ENCODE measurements at regions not wholly inside any gene's neighbourhood (a gene's known extent, or its start where the extent isn't known, plus 50 kb on each side); places are given as distances from the start of the nearest gene placed in this dataset.

GRCh38 chrX:4670606-4671005, 957.2 kb upstream of the PRKX start:
- Mint-ChIP-seq H3K4me1 (ENCODE audit: unreplicated experiment) (no peaks in the 10 kb centered on the region), H3K4me3 (ENCODE audit: unreplicated experiment) (no peak overlapping the region), H3K27ac (ENCODE audit: unreplicated experiment) (no peak overlapping the region), H3K9me3 (ENCODE audit: unreplicated experiment) (peaks cover 28% of the 10 kb centered on the region), H3K27me3 (ENCODE audit: unreplicated experiment) (no peaks in the 10 kb centered on the region), H3K36me3 (ENCODE audit: unreplicated experiment) (no peaks in the 10 kb centered on the region)
- TF ChIP-seq CTCF (IDR thresholded peaks at IDR 0.05) = no peak
- no peak for DNase-seq (ENCODE audit: extremely low spot score, unreplicated experiment)

- H3K36me3 Mint-ChIP-seq (ENCODE audit: unreplicated experiment) = no peaks in the 10 kb centered on the region
- no peak for DNase-seq (ENCODE audit: extremely low spot score, unreplicated experiment)
- no peak overlapping the region for H3K4me3 Mint-ChIP-seq (ENCODE audit: unreplicated experiment)
- TF ChIP-seq CTCF (IDR thresholded peaks at IDR 0.05) = no peak
- H3K27me3 Mint-ChIP-seq (ENCODE audit: unreplicated experiment) = no peaks in the 10 kb centered on the region
- H3K9me3 Mint-ChIP-seq (ENCODE audit: unreplicated experiment) = peaks cover 28% of the 10 kb centered on the region
- H3K27ac Mint-ChIP-seq (ENCODE audit: unreplicated experiment) = no peak overlapping the region
- no peaks in the 10 kb centered on the region for H3K4me1 Mint-ChIP-seq (ENCODE audit: unreplicated experiment)
These were observed 955.5 kb upstream of the PRKX start for GRCh38 chrX:4668802-4669536.

- Mint-ChIP-seq H3K27me3 (ENCODE audit: unreplicated experiment) (no peaks in the 10 kb centered on the region), H3K36me3 (ENCODE audit: unreplicated experiment) (no peaks in the 10 kb centered on the region), H3K27ac (ENCODE audit: unreplicated experiment) (no peak overlapping the region), H3K4me1 (ENCODE audit: unreplicated experiment) (no peaks in the 10 kb centered on the region), H3K4me3 (ENCODE audit: unreplicated experiment) (no peak overlapping the region), H3K9me3 (ENCODE audit: unreplicated experiment) (peaks cover 32% of the 10 kb centered on the region)
- DNase-seq (ENCODE audit: extremely low spot score, unreplicated experiment) = no peak
- no peak for TF ChIP-seq CTCF (IDR thresholded peaks at IDR 0.05)
These were observed 949.6 kb upstream of the PRKX start for GRCh38 chrX:4663085-4663484.

GRCh38 chrX:4661771-4662170, 948.3 kb upstream of the PRKX start:
- H3K36me3 Mint-ChIP-seq (ENCODE audit: unreplicated experiment) = no peaks in the 10 kb centered on the region
- no peak for DNase-seq (ENCODE audit: extremely low spot score, unreplicated experiment)

GRCh38 chrX:4656419-4656818, 943.0 kb upstream of the PRKX start:
- Mint-ChIP-seq H3K27me3 (ENCODE audit: unreplicated experiment) (no peaks in the 10 kb centered on the region), H3K4me1 (ENCODE audit: unreplicated experiment) (no peaks in the 10 kb centered on the region), H3K36me3 (ENCODE audit: unreplicated experiment) (no peaks in the 10 kb centered on the region), H3K27ac (ENCODE audit: unreplicated experiment) (no peak overlapping the region), H3K9me3 (ENCODE audit: unreplicated experiment) (peaks cover 48% of the 10 kb centered on the region), H3K4me3 (ENCODE audit: unreplicated experiment) (no peak overlapping the region)
- TF ChIP-seq CTCF (IDR thresholded peaks at IDR 0.05) = no peak
- no peak for DNase-seq (ENCODE audit: extremely low spot score, unreplicated experiment)

More at GRCh38 chrX:4661771-4662170, 948.3 kb upstream of the PRKX start:
- Mint-ChIP-seq H3K4me3 (ENCODE audit: unreplicated experiment) (no peak overlapping the region), H3K27ac (ENCODE audit: unreplicated experiment) (no peak overlapping the region), H3K27me3 (ENCODE audit: unreplicated experiment) (no peaks in the 10 kb centered on the region), H3K4me1 (ENCODE audit: unreplicated experiment) (no peaks in the 10 kb centered on the region), H3K9me3 (ENCODE audit: unreplicated experiment) (peaks cover 37% of the 10 kb centered on the region)
- TF ChIP-seq CTCF (IDR thresholded peaks at IDR 0.05) = no peak
